HG03439 (cell line): ENCODE measurements at regions not wholly inside any gene's neighbourhood (a gene's known extent, or its start where the extent isn't known, plus 50 kb on each side); places are given as distances from the start of the nearest gene placed in this dataset.
"Not testable (repeated sequence)": the region's sequence is repeated elsewhere in the genome, so short reads cannot be mapped to it uniquely, and the experiment has no call there.

Experiments used
- ATAC-seq: cut with Tn5 transposase; IDR thresholded peaks from one replicate; pipeline ENCODE4 v1.9.1; 2021; ENCODE audit warnings: mild to moderate bottlenecking, moderate library complexity; ENCODE audit not compliant: unreplicated experiment

DNA sequence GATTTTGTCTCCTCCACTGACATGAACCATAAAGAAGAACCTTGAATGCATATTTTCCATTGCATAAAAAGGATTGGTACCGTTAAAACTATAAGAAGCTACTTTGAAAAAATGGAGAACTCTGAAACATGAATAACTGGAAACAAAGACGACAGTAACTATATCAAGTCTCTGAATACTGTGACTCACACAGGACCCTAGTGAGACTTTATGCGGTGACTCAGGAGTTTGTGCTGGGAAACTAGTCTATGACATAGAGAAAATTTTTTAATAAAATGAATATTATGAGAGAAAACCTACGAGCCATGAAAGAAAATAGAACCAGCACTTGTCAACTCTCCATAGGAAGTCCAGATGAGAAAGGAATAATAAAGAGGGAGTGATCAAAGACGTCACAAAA is 339.9 kb upstream of the ADARB2 start:
- ATAC-seq, result no peak

DNA sequence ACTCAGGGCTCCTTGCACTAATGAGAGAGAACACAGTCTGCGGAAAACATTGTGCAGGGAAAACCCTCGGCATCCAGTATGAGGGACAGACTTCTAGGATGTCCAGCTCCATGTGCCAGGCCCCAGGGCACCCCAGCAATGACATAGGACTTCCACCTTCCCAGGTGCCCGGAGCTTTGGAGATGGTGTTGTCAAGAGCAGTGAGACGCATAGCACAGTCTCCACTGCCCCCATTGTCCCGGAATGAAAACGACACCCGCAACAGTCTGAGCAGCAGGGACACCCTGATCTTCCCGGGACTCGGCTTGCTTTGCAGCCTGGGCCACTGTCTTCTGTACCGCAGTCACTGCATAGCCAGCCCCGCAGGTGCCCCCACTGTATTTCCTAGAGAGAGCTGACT is 339.2 kb upstream of the ADARB2 start:
- no peak for ATAC-seq

DNA sequence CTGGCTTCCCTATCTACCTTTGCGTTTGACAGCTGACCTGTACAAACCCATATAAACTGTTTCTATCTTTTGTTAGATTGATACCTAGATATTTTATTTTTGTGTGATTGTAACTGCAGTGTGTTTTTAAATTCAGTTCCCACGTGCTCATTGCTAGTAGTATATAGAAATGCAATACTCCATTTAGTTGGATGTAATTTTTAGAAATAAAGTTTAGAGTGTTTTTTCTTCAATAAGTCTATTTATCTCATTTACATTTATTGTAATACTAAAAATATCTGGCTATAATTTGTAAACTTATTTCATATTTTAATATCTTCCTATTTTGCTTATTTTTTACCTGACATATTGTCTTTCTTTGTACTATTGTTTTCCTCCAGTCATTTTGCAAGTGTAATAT is 329.7 kb upstream of the ADARB2 start:
- no peak for ATAC-seq

DNA sequence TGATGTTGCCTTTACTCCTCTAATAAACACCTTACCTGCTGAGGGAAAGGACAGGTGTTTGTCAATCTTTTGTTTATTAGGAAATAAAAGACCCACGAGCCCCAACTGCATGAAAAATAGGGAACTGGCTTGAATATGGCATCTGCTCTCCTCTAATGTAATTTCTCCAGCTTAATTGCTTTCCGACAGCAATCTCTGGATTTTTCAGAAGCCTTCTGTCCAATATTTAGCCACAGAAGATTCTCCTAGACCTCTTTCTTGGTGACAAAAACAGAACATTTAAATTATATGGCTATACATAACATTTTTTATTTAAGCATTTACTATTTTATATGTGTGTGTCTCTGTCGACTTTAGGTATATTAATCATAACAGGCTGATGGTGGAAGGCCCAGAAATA is 317.4 kb upstream of the ADARB2 start:
- ATAC-seq, result no peak

DNA sequence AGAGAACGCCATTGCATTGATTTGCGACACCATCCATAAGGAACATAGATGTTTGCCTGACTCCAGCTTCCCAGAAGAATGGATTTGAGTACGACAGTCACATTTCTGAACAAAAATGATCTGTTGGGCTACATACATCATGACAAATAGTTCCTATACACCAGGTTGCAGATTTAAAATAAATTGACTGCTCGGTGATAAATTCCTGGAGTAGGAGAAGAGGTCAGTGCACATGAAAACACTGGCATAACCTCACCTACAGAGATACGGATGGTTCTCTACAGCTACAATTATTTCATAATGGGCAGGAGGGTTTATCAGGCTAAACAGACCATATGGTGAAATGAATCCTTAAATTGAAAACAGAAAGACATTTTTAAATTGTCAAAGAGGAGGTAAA is 316.5 kb upstream of the ADARB2 start:
- ATAC-seq, result no peak

DNA sequence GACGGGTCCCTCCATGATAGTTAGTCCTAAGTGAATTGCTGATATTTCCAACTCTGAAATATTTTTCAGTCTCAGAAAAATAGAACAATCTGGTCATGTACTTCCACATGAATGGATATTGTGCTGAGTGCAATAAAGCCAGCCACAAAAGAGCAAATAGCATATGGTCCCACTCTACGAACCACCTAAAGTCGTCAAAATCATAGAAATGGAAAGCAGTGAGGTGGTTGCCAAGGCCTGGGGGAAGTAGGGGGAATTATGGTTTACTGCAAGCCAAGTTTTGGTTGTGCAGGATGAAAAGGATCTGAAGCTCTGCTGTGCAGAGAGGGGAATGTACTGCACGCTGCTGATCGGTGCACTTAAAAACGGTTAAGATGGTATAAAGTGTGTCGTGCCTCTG is 313.8 kb upstream of the ADARB2 start:
- ATAC-seq, result no peak

DNA sequence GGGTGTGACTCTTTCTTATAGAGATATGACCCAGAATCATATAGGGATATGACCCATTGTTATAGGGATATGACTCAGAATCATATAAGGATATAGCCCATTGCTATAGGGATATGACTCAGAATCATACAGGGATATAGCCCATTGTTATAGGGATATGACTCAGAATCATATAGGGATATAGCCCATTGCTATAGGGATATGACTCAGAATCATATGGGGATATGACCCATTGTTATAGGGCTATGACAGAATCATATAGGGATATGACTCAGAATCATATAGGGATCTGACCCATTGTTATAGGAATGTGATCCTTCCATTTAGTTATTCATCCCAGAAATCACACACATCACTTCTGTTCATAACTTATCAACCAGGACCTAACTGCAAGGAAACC is 312.2 kb upstream of the ADARB2 start:
- ATAC-seq, result no peak

DNA sequence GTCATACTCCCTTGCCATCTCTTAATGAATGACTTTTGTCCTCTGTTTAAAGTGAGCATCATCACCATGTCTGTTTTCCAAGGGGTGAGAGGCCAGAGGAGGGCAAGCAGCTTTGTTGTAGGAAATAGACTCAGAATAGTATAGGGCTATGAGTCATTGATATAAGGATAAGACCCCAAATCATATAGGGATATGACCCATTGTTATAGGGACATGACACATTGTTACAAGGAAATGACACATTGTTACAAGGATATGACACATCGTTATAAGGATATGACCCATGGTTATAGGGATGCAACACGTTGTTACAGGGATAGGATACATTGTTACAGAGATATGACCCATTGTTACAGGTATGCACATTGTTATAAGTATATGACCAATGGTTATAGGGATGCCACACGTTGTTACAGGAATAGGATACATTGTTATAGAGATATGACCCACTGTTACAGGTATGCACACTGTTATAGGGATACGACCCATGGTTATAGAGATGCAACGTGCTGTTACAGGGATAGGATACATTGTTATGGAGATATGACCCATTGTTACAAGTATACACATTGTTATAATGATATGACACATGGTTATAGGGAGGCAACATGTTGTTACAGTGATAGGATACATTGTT is 311.1 kb upstream of the ADARB2 start:
- no peak for ATAC-seq

DNA sequence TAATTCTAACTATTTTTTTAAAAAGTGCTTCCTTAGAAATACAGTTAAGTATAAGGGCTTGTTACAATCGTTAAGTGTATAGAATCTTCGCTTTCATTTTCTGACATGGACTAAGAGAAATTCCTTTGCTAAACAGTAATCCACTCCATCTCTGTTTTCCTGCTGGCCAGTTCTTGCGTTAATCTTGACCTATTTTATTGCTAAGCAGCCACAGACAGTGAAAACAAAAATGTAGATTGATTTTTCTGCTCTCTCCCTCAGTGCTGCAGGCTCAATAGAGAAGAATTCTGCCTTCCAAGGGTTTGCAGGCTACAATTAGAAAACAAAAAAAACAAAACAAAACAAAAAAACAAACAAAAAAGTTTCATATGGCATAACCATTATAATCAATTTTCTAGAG is 310.4 kb upstream of the ADARB2 start:
- no peak for ATAC-seq

DNA sequence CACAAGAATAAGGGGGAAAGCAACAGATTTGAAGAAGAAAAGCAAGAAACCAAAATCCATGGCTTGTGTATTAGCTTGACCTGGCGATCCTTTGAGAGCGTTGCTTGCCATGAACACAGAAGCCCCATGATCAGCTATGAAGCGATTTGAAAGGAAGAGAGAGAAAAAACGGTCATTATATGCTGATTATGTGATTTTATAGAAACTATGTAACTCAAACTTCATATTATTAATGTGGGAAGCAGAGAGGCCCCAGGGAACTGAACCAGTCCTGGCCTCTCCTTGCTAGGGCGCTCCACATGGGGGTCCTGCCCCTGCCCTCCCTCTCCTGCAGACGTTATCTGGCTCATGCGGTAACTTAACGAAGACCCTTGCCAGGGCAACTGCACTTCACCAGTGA is 306.1 kb upstream of the ADARB2 start:
- no peak for ATAC-seq

DNA sequence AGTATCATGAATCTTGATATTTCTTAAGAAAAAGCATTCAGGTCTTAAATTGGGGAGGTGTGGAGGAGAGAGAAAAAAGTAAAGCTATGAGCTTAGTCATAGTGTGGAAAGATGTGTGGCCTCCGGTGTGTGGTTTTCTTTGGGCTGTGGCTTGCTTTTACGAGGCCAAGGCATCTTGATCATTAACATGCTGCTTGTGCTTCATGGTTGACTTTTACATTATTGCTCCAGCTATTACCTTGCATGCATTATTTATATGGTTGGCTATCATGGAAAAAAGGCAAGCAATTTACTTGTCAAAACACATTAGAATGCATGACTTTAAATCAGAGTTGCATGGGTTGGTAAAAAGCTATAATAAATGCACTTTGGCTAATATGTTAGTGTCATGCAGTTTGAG is 300.7 kb upstream of the ADARB2 start:
- no peak for ATAC-seq

DNA sequence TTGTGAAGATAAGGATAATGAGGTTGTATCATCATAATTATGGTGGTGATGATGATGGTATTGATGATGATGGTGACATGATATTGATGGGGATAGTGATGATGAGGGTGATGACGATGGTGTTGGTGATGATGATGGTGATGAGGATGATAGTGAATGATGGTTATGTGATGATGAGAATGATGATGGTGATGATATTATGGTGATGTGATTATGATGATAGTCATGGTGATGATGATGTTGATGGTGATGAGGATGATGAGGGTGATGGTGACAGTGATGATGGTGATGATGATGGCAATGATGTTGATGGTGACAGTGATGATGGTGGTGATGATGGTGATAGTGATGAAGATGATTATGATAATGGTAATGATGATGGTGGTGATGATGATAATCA is 299.9 kb upstream of the ADARB2 start:
- ATAC-seq, result no peak

DNA sequence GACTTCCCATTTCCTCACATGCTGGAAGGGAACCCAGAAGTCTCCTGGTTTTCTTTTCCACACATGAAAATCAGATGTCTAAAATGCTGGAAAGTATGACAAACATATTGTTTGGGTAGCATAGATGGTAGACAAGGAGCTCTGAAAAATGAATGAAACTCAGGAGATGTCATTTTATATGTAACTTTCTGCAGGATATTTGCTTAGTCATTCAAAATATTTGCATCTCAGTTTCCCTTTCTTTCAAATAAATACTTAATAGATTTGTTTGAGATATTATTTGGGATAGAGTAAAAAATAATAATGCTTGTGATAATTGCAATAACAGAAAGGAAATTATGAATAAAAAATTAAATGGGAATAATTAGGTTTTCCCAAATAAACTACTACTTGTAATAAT is 298.9 kb upstream of the ADARB2 start:
- ATAC-seq, result no peak

DNA sequence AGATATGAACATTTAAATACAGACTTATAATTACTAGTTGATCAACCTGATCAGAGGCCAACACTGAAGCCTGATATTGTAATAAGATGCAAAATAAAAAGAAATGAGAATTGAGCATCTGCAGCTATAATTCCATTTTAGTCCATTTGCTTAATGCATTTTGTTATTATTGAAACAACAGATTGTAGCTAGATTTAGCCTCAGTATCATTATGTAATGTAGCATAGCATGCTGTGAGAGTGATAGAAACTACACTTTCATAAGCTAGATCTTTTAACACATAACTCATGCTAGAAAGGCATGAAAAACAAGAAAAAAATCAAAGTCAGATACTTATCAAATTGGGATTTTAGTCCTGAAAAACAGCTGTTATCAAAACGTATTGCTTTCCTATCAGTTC is 292.7 kb upstream of the ADARB2 start:
- ATAC-seq, result no peak

DNA sequence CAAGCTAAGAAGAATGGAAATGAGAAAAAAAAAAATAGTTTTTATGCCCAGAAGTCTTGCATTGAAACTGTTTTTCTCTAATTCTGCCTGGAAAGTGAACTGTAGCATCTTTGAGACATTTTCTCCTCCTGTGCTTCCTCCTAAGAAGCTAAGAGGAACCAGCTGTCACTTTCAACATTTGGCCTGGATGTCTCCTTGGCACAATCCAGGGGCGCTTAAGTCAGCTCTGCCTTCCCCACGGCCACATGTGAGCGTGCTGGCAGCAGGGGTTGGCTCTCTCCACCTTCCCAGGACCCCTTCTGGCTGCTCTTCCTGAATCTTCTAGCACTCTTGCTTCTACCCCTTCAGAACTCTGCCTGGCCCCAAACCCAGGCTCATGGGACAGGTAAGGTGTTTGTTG is 289.6 kb upstream of the ADARB2 start:
- no peak for ATAC-seq

DNA sequence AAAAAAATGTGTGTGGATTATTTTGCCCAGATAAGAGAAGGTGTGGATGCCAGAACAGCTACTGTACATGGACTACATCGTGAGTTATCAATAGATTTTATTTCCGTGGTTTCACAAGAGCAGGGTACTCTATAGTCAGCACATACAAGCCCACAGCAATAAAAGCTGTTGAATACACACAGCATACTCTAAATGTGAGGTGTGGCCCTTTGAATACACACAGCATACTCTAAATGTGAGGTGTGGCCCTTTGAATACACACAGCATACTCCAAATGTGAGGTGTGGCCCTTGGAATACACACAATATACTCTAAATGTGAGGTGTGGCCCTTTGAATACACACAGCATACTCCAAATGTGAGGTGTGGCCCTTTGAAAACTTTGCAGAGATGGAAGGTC is 287.4 kb upstream of the ADARB2 start:
- ATAC-seq, result not testable (repeated sequence)

DNA sequence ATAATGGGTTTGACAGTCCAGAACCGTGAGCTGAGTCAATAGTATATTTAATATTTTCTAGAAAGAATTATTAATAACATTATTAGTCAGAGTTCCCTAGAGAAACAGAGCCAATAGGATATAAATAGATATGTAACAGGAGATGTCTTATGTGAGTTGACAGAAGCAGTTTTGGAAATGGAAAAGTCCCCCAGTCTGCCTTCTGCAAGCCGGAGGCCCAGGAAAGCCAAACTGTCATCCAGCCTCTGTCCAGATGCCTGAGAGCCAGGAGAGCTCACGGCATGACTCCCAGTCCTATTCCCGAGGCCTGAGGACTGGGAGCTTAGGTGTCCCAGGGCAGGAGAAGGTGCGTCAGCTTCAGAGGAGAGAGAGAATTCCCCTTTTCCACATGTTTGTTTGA is 286.4 kb upstream of the ADARB2 start:
- ATAC-seq, result no peak

DNA sequence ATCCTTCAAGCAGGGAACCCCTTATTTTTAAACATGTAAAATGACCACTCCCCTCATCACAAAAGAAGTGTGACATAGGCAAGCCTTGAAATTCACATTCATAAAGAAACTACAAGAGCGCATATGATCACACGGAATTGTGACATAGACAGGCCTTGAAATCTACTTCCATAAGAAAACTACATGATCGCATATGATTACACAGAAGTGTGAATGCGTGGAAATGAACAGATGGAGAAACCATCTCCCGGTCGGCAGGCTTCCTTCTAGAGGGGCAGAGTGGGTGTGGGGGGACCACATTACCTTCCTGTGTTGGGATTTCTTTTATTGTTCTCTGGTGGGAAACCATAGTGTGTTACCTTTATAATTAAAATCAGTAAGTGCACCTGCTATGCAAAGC is 285.1 kb upstream of the ADARB2 start:
- ATAC-seq, result no peak

DNA sequence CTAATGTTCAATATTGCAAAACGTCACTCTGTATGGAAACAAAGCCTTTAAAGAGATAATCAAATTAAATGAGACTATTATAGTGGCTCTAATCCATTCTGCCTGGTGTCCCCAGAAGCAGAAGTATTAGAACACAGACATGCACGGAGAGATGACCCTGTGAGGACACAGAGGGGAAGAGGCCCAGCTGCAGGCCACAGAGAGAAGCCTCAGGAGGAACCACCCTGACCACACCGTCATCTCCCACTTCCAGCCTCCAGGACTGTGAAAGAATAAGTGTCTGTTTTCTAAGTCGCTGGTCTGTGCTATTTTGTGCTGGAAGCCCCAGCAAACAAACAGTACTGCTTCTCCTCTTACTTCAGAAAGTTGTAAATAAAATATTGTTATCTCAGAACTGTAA is 283.5 kb upstream of the ADARB2 start:
- no peak for ATAC-seq

DNA sequence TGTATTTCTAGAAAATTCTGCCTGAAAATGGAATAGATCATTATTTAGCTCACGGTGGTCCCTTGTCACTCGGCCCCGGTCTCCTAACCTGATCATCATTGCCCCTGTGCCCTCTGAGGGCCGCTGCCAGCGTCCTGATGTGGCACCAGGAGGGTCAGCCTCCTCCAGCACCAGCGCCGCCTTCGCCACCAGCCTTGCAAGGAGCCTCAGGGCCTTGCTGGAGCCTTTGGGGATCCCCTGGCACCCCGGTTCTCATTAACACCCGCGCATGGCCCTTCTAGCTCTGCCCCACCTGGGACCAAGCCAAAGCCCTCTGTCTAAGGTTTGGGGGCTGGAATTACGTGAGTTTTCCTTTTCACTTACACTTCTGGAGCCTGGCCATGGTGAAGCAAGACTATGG is 282.5 kb upstream of the ADARB2 start:
- no peak for ATAC-seq

DNA sequence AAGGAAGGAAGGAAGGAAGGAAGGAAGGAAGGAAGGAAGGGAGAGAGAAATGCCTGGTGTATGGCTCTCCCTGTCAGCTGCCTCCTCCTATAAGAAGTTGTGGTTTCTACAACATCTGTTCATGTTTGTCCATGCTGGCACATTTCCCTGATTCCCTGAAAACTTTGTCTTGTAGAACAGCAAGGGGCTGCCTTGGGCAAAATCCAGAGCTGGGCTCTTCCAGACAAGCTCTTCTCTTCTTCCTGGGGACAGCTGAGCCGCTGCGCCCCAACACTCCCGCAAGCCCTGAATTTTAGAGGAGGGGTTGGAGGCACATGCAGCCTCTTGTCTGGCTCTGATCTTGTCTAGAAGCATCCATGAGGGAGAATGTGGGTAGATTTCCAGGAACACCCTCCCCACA is 282.0 kb upstream of the ADARB2 start:
- ATAC-seq, result no peak

DNA sequence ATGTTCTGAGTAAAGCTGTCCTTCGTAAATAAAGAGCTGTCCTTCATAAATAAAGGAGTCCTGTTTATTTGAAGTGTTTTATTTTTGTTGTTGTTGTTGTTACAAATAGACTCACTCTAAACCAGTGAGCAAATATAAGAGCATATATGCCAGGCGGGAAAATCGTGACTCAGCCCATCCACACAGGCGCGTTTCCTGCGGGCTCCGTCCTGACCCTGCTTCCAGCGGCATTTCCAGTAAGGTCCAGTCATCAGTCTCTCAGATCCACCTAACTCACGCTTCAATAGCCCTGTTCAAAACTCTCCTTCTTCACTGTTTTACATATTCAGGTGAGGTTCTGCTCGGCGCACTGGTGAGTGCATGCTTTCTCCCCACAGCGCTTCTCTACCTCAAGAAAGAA is 277.2 kb upstream of the ADARB2 start:
- ATAC-seq, result no peak

DNA sequence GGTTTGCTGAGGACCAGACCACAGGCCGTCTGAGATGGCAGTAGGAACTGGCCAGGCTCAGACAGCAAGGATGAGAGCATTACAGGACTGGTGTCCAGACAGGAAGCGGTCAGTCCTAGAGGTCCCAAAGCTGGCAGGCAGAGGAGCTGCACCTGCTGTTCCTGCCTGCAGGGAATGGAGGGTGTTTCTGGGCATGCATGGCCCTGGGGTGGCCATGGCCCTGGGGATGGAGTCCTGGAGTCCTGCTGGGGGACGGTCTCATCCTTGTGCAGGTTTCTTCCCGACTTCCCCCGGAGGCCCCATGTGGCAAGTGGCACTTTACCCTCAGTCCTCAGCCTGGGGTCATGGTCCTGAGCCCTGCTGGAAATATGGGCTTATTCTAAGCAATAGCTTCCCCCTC is 274.9 kb upstream of the ADARB2 start:
- ATAC-seq, result no peak
